ENCODE measurements at regions not wholly inside any gene's neighbourhood (a gene's known extent, or its start where the extent isn't known, plus 50 kb on each side); places are given as distances from the start of the nearest gene placed in this dataset.

- TF ChIP-seq, protein P1, sequence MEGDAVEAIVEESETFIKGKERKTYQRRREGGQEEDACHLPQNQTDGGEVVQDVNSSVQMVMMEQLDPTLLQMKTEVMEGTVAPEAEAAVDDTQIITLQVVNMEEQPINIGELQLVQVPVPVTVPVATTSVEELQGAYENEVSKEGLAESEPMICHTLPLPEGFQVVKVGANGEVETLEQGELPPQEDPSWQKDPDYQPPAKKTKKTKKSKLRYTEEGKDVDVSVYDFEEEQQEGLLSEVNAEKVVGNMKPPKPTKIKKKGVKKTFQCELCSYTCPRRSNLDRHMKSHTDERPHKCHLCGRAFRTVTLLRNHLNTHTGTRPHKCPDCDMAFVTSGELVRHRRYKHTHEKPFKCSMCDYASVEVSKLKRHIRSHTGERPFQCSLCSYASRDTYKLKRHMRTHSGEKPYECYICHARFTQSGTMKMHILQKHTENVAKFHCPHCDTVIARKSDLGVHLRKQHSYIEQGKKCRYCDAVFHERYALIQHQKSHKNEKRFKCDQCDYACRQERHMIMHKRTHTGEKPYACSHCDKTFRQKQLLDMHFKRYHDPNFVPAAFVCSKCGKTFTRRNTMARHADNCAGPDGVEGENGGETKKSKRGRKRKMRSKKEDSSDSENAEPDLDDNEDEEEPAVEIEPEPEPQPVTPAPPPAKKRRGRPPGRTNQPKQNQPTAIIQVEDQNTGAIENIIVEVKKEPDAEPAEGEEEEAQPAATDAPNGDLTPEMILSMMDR (IDR thresholded peaks at IDR 0.05): no peak
- no peak for TF ChIP-seq TEAD1 (CRISPR knock-in tag; IDR thresholded peaks at IDR 0.05)
- no peak for TF ChIP-seq PRRX2 (CRISPR knock-in tag; IDR thresholded peaks at IDR 0.05)
- TF ChIP-seq OVOL2 (CRISPR knock-in tag; IDR thresholded peaks at IDR 0.05; ENCODE audit: borderline replicate concordance): no peak
- no peak for TF ChIP-seq ATF6 (CRISPR knock-in tag; IDR thresholded peaks at IDR 0.05)
- no peak for TF ChIP-seq ZNF317 (CRISPR knock-in tag; IDR thresholded peaks at IDR 0.05; ENCODE audit: borderline replicate concordance, low read depth)
- TF ChIP-seq TP53 (CRISPR knock-in tag; IDR thresholded peaks at IDR 0.05): no peak
- TF ChIP-seq, protein P2, sequence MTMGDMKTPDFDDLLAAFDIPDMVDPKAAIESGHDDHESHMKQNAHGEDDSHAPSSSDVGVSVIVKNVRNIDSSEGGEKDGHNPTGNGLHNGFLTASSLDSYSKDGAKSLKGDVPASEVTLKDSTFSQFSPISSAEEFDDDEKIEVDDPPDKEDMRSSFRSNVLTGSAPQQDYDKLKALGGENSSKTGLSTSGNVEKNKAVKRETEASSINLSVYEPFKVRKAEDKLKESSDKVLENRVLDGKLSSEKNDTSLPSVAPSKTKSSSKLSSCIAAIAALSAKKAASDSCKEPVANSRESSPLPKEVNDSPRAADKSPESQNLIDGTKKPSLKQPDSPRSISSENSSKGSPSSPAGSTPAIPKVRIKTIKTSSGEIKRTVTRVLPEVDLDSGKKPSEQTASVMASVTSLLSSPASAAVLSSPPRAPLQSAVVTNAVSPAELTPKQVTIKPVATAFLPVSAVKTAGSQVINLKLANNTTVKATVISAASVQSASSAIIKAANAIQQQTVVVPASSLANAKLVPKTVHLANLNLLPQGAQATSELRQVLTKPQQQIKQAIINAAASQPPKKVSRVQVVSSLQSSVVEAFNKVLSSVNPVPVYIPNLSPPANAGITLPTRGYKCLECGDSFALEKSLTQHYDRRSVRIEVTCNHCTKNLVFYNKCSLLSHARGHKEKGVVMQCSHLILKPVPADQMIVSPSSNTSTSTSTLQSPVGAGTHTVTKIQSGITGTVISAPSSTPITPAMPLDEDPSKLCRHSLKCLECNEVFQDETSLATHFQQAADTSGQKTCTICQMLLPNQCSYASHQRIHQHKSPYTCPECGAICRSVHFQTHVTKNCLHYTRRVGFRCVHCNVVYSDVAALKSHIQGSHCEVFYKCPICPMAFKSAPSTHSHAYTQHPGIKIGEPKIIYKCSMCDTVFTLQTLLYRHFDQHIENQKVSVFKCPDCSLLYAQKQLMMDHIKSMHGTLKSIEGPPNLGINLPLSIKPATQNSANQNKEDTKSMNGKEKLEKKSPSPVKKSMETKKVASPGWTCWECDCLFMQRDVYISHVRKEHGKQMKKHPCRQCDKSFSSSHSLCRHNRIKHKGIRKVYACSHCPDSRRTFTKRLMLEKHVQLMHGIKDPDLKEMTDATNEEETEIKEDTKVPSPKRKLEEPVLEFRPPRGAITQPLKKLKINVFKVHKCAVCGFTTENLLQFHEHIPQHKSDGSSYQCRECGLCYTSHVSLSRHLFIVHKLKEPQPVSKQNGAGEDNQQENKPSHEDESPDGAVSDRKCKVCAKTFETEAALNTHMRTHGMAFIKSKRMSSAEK (CRISPR knock-in tag; IDR thresholded peaks at IDR 0.05; ENCODE audit: borderline replicate concordance): no peak
- TF ChIP-seq NR3C1 (CRISPR knock-in tag; conservative IDR thresholded peaks at IDR 0.05; ENCODE audit: low read depth): no peak
- TF ChIP-seq, protein P3, sequence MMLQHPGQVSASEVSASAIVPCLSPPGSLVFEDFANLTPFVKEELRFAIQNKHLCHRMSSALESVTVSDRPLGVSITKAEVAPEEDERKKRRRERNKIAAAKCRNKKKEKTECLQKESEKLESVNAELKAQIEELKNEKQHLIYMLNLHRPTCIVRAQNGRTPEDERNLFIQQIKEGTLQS (CRISPR knock-in tag; conservative IDR thresholded peaks at IDR 0.05): no peak
- no peak for TF ChIP-seq ATF1 (CRISPR knock-in tag; IDR thresholded peaks at IDR 0.05)
- no peak for TF ChIP-seq MAX (CRISPR knock-in tag; IDR thresholded peaks at IDR 0.05)
- no peak for TF ChIP-seq ZBTB43 (CRISPR knock-in tag; IDR thresholded peaks at IDR 0.05)
Measured at GRCh38 chr10:124236816-124237215, 143.4 kb upstream of the CHST15 start.

Data from WTC11 (cell line).